Nephron progenitor cell (in vitro differentiated cells): ENCODE measurements at regions not wholly inside any gene's neighbourhood (a gene's known extent, or its start where the extent isn't known, plus 50 kb on each side); places are given as distances from the start of the nearest gene placed in this dataset.
A peak's percentile ranks its signal among the peaks of the same experiment; 100 is the strongest.
"Not testable (repeated sequence)": the region's sequence is repeated elsewhere in the genome, so short reads cannot be mapped to it uniquely, and the experiment has no call there.

Source experiments
- DNase-seq: peaks from one replicate; pipeline ENCODE4 v3.0.0; 2021
- H3K27ac Mint-ChIP-seq: 2 replicates; pipeline ENCODE4 v1.8.0; 2021; ENCODE audit warnings: mild to moderate bottlenecking, moderate library complexity, mixed read lengths
- H3K27me3 Mint-ChIP-seq: 2 replicates; pipeline ENCODE4 v1.8.0; 2021; ENCODE audit warnings: mild to moderate bottlenecking, low read depth, mixed read lengths; ENCODE audit not compliant: poor library complexity
- H3K36me3 Mint-ChIP-seq: 2 replicates; pipeline ENCODE4 v1.8.0; 2021; ENCODE audit warnings: low read depth, mixed read lengths
- H3K4me1 Mint-ChIP-seq: 2 replicates; pipeline ENCODE4 v1.8.0; 2021; ENCODE audit warnings: mixed read lengths
- H3K4me3 Mint-ChIP-seq: 2 replicates; pipeline ENCODE4 v1.8.0; 2021; ENCODE audit warnings: mild to moderate bottlenecking, moderate library complexity, mixed read lengths
- H3K9me3 Mint-ChIP-seq: 2 replicates; pipeline ENCODE4 v1.8.0; 2021; ENCODE audit warnings: mild to moderate bottlenecking, moderate library complexity, mixed read lengths
- TF ChIP-seq, protein P1 (sequence below): fragments of 200-600 bp; sonication (generic); IDR thresholded peaks from 2 replicates; pipeline ENCODE4 v1.5.0; 2021; ENCODE audit warnings: antibody characterized with exemption

DNA sequence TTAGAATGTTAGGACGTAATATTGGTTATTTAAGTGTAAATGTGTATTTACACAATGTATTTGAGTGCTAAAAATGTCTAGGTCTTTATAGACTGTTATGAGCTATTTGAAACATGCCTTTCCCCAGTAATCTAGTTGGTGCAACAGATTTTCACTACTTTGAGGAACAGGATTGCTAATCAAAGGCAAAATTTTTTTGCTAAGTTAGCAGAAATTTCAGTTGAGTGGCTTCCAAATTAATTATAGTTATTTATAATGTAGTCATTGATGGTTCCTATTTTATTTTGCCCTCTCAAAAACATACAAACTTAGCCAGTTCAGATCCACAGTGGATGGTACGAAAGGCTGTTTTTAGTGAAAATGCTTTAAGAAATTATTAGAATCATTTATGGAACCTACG, 78.7 kb upstream of the LYZL2 start:
- H3K27ac Mint-ChIP-seq, result no peak overlapping the region
- peaks cover 13% of the 10 kb centered on the region for H3K9me3 Mint-ChIP-seq
- no peak for DNase-seq
- TF ChIP-seq, protein P1, sequence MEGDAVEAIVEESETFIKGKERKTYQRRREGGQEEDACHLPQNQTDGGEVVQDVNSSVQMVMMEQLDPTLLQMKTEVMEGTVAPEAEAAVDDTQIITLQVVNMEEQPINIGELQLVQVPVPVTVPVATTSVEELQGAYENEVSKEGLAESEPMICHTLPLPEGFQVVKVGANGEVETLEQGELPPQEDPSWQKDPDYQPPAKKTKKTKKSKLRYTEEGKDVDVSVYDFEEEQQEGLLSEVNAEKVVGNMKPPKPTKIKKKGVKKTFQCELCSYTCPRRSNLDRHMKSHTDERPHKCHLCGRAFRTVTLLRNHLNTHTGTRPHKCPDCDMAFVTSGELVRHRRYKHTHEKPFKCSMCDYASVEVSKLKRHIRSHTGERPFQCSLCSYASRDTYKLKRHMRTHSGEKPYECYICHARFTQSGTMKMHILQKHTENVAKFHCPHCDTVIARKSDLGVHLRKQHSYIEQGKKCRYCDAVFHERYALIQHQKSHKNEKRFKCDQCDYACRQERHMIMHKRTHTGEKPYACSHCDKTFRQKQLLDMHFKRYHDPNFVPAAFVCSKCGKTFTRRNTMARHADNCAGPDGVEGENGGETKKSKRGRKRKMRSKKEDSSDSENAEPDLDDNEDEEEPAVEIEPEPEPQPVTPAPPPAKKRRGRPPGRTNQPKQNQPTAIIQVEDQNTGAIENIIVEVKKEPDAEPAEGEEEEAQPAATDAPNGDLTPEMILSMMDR, result no peak
- no peak overlapping the region for H3K4me3 Mint-ChIP-seq
- H3K4me1 Mint-ChIP-seq, result peaks cover 32% of the 10 kb centered on the region
- peaks cover 20% of the 10 kb centered on the region for H3K27me3 Mint-ChIP-seq
- peaks cover 2% of the 10 kb centered on the region for H3K36me3 Mint-ChIP-seq

DNA sequence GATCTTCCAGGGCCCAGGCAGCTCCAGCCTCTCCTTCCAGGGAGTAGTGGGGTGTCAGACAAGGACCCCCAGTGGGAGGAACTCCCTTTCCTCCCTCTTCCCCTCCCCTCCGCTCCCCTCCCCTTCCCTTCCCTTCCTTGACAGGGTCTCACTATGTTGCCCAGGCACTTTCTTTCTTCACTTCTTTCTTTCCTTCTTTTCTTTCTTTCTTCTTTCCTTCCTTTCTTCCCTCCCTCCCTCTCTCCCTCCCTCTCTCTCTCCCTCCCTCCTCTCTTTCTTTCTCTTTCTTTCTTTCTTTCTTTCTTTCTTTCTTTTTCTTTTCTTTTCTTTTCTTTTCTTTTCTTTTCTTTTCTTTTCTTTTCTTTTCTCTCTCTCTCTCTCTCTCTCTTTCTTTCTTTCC, 76.6 kb upstream of the LYZL2 start:
- H3K9me3 Mint-ChIP-seq, H3K27ac Mint-ChIP-seq, DNase-seq, H3K36me3 Mint-ChIP-seq, H3K4me3 Mint-ChIP-seq: not testable (repeated sequence)
- Mint-ChIP-seq H3K4me1 (peaks cover 43% of the 10 kb centered on the region), H3K27me3 (peaks cover 13% of the 10 kb centered on the region)

DNA sequence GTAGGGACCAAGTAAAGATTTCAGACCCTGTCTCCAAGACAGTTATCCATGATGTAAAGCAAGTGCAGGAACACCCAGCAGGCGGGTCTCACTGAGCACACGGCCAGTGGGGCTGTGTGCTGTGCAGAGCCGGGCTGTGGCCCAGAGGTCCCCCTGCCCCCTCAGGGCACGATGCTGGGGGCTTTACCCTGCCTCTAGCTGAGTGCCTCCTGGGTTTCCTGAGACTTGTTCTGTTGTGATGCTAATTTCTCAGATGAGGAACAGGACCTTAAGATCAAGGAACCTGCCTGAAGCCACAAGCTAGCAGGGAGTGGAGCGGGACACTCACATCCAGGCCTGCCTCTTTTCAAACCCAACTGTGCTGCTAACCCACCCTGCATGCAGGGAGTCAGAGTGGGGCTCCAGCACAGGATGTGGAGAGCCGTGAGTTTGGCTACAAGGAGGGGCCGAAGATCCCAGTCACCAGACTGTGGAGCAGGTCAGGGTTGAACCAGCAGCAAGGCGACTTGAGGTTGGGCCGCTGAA, 76.1 kb upstream of the LYZL2 start:
- peak overlapping the region; percentile 20 for H3K4me3 Mint-ChIP-seq
- H3K9me3 Mint-ChIP-seq, result peaks cover 5% of the 10 kb centered on the region
- peaks cover 42% of the 10 kb centered on the region for H3K4me1 Mint-ChIP-seq
- H3K36me3 Mint-ChIP-seq, result no peaks in the 10 kb centered on the region
- DNase-seq, result no peak
- peaks cover 13% of the 10 kb centered on the region for H3K27me3 Mint-ChIP-seq
- TF ChIP-seq, protein P1, result no peak
- H3K27ac Mint-ChIP-seq, result no peak overlapping the region

DNA sequence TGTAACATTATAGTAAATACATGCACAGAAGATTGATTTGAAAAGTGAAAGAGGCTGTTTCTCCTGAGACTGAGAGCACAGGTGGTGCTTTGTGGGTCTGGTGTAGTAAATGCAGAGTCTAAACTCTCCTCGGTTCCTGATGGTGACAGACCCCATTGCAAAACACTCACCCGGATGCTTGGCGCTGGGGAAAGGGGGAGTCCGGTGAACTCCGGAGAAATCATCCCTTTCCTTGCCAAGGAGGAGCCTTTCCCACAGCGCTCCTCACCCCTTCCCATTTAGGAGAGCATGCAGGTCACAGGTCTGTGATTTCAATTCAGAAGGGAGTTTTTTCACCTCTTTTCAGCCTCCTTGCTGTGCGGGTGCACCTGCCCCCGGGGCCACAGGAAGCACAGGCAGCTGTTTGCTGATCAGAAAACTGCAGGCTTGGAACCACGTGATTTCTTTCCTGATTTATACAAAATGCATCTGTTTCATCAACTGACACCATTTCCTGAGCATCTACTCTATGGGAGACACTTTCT, 75.6 kb upstream of the LYZL2 start:
- TF ChIP-seq, protein P1, result no peak
- Mint-ChIP-seq H3K4me3 (peak overlapping the region; percentile 20), H3K9me3 (peaks cover 5% of the 10 kb centered on the region), H3K27ac (no peak overlapping the region), H3K27me3 (peaks cover 13% of the 10 kb centered on the region), H3K4me1 (peaks cover 37% of the 10 kb centered on the region), H3K36me3 (no peaks in the 10 kb centered on the region)
- no peak for DNase-seq

DNA sequence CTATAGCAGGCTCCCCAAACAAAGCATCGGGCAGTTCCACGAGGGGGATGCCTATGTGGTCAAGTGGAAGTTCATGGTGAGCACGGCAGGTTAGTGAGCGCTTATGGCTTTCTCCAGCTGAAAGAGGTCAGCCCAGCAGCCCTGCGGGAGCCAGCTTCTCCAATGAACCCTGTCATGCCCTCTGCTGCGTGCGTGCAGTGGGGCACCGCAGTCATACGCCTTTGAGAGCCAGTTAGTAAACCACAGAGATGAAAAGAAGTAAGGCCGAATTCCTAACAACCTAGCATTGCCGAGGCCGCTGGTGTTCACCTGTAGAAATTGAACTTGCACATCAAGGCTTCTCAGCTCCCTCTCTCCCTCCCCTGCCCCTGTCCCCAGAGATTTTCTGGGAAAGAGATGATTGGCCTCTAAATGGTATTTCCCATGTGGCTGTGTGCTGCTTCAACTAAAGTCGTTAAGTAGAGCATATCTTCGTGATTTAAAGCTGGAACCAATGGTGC, 75.1 kb upstream of the LYZL2 start:
- H3K4me1 Mint-ChIP-seq, result peaks cover 32% of the 10 kb centered on the region
- H3K36me3 Mint-ChIP-seq, H3K9me3 Mint-ChIP-seq, H3K4me3 Mint-ChIP-seq, DNase-seq, H3K27ac Mint-ChIP-seq: not testable (repeated sequence)
- peaks cover 17% of the 10 kb centered on the region for H3K27me3 Mint-ChIP-seq

DNA sequence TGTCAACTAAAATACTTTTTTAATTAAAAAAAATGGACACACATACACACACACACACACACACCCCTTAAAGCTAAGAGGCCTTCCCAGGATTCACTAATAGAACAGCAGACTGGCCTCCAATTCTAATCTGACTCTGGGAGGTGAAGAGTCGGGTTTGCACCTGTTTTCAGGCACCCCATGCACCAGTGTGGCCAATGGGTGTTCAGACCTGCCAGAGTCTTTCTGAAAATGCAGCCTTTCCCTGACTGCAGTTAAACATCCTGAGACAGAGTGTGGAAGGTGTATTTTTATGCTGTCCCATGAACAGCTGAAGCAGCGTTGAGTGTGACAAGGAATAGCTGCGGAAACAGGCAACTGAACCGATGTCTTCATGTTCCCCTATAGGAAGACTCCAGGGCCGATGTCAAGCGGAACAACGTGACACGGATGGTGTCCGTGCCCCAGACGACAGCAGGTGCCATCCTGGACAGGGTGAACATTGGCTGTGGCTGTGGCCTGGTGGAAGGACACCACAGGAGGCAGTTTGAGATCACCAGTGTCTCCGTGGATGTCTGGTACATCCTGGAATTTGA, 74.6 kb upstream of the LYZL2 start:
- DNase-seq, result no peak
- H3K36me3 Mint-ChIP-seq, result no peaks in the 10 kb centered on the region
- TF ChIP-seq, protein P1, result no peak
- no peak overlapping the region for H3K27ac Mint-ChIP-seq
- H3K4me1 Mint-ChIP-seq, result peaks cover 26% of the 10 kb centered on the region
- no peak overlapping the region for H3K4me3 Mint-ChIP-seq
- peaks cover 17% of the 10 kb centered on the region for H3K27me3 Mint-ChIP-seq
- peaks cover 2% of the 10 kb centered on the region for H3K9me3 Mint-ChIP-seq

DNA sequence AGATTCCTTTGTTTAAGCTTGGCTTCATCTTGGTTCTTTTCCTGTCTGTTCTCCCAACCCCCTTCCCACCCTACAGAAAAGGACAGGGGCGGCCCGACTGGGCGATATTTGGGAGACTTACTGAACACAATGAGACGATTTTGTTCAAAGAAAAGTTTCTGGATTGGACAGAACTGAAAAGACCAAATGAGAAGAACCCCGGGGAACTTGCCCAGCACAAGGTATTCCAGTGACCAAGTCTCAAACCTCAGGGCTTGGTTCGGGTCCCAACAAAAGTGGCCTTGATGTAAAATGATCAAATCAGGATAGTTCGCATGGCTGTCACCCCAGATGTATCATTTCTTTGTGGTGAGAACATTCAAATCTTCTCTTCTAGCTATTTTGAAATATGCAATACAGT, 73.9 kb upstream of the LYZL2 start:
- H3K4me1 Mint-ChIP-seq, result peaks cover 26% of the 10 kb centered on the region
- H3K9me3 Mint-ChIP-seq, H3K36me3 Mint-ChIP-seq, DNase-seq, H3K4me3 Mint-ChIP-seq, H3K27ac Mint-ChIP-seq: not testable (repeated sequence)
- peaks cover 17% of the 10 kb centered on the region for H3K27me3 Mint-ChIP-seq
